ENCODE measurements at regions not wholly inside any gene's neighbourhood (a gene's known extent, or its start where the extent isn't known, plus 50 kb on each side); places are given as distances from the start of the nearest gene placed in this dataset.
A peak's percentile ranks its signal among the peaks of the same experiment; 100 is the strongest.

DNA sequence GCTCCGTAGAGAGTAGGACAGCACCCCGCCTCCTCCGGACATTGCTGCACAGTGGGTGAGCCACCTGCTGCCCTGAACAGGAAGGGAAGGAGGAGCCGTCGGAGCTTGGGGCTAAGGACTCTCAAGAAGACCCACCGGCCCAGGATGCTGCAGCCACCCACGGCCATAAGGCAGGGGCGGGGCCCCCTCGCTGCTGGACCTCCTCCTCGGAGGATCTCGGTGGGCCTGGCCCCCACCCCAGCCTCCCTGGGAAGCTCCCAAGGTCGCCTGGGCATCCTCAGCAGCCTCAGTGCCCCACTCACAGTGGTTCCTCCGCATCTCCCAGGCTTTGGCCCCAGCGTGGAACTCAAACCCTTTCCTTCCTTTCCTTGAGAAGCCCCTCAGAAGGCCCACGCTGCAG is 68.6 kb upstream of the DIO3 start:
- TF ChIP-seq POLR2A (IDR thresholded peaks at IDR 0.05) (no peak), CTCF (IDR thresholded peaks at IDR 0.05) (no peak)
- WGBS, 2 donors = 75 to 82% methylated on average over 11 of the region's 15 CpGs
- intact Hi-C loops (cut with DNase I; ENCODE audit: low total_unique reads) = no loop called here
- H3K4me3 ChIP-seq (ENCODE audit: low read depth, poor library complexity, severe bottlenecking) = no peak overlapping the region
- DNase-seq (ENCODE audit: low spot score in 2 of 2) = peak in 1 of 2 donors; percentile 68

DNA sequence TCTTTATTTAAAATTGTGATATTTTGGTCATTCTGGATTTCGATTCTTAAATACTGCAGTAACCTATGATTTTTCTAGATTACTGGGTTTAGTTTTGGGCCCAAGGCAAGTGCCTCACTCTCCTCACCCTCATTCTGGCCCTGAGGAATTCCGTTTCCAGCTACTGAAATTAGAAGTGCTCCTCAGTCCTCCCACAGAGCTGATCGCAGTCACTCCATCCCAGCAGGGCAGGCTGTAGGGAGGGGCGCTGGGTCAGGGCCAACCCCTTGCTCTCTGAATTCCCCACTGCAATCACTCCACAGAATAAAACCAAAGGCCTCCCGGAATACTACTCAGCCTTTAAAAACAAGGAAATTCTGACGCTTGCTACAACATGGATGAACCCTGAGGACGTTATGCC is 66.5 kb upstream of the DIO3 start:
- TF ChIP-seq POLR2A (IDR thresholded peaks at IDR 0.05) (no peak), CTCF (IDR thresholded peaks at IDR 0.05) (no peak)
- no peak overlapping the region for H3K4me3 ChIP-seq (ENCODE audit: low read depth, poor library complexity, severe bottlenecking)
- intact Hi-C loops (cut with DNase I; ENCODE audit: low total_unique reads) = no loop called here
- no peak for DNase-seq (ENCODE audit: low spot score in 2 of 2)
- WGBS, 2 donors = 60 to 67% methylated on average over 7 of the region's 7 CpGs

GRCh38 chr14:101495284-101495683 is 66.0 kb upstream of the DIO3 start:
- TF ChIP-seq POLR2A (IDR thresholded peaks at IDR 0.05) (no peak), CTCF (IDR thresholded peaks at IDR 0.05) (no peak)
- no peak for DNase-seq (ENCODE audit: low spot score in 2 of 2)
- no peak overlapping the region for H3K4me3 ChIP-seq (ENCODE audit: low read depth, poor library complexity, severe bottlenecking)
- WGBS, 2 donors = 89 to 91% methylated on average over 3 of the region's 3 CpGs
- intact Hi-C loops (cut with DNase I; ENCODE audit: low total_unique reads) = no loop called here

GRCh38 chr14:101495827-101496775 is 65.2 kb upstream of the DIO3 start:
- WGBS, 2 donors = 44 to 58% methylated on average over 21 to 30 of the region's 30 CpGs
- DNase-seq (ENCODE audit: low spot score in 2 of 2) = peak in 1 of 2 donors; percentile 72
- H3K4me3 ChIP-seq (ENCODE audit: low read depth, poor library complexity, severe bottlenecking) = no peak overlapping the region
- TF ChIP-seq CTCF (IDR thresholded peaks at IDR 0.05) = no peak
- TF ChIP-seq POLR2A (IDR thresholded peaks at IDR 0.05) = no peak
- intact Hi-C loops (cut with DNase I; ENCODE audit: low total_unique reads) = no loop called here

- peak in 1 of 2 donors; percentile 53 for DNase-seq (ENCODE audit: low spot score in 2 of 2)
- no peak overlapping the region for H3K4me3 ChIP-seq (ENCODE audit: low read depth, poor library complexity, severe bottlenecking)
- 53 to 55% methylated on average over 16 of the region's 16 CpGs for WGBS, 2 donors
- TF ChIP-seq POLR2A (IDR thresholded peaks at IDR 0.05) (no peak), CTCF (IDR thresholded peaks at IDR 0.05) (no peak)
- intact Hi-C loops (cut with DNase I; ENCODE audit: low total_unique reads) = no loop called here
These were observed 64.3 kb upstream of the DIO3 start for GRCh38 chr14:101496776-101497683.
